Hematopoietic multipotent progenitor cell treated with erythropoietin and hydrocortisone succinate and interleukin-3 and kit ligand, for 15 days (in vitro differentiated cells): ENCODE measurements at regions not wholly inside any gene's neighbourhood (a gene's known extent, or its start where the extent isn't known, plus 50 kb on each side); places are given as distances from the start of the nearest gene placed in this dataset.
"Not testable (repeated sequence)": the region's sequence is repeated elsewhere in the genome, so short reads cannot be mapped to it uniquely, and the experiment has no call there.

Source experiments
- DNase-seq: peaks from one replicate; pipeline ENCODE4 v3.0.0-alpha.2; 2015; ENCODE audit warnings: low spot score

DNA sequence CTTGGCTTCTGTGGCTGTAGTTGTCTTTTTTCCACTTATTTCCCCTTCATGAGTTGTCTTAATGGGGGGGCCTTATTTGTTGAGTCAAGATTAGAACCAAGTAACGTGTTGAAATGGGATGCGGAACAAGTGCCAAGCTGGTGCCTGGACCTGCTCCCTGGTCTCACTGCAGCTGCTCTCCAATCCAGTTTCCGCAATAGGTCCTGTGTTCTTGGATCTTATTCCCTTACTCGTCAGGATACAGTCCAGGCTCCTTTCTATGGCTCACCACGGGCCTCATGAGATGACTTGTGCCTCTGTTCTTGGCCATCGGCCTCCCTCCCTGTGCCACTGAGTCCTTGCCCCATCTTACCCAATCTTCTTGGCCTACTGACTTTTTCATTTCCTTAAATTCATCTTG is 159.6 kb upstream of the CADM1 start:
- no peak for DNase-seq

DNA sequence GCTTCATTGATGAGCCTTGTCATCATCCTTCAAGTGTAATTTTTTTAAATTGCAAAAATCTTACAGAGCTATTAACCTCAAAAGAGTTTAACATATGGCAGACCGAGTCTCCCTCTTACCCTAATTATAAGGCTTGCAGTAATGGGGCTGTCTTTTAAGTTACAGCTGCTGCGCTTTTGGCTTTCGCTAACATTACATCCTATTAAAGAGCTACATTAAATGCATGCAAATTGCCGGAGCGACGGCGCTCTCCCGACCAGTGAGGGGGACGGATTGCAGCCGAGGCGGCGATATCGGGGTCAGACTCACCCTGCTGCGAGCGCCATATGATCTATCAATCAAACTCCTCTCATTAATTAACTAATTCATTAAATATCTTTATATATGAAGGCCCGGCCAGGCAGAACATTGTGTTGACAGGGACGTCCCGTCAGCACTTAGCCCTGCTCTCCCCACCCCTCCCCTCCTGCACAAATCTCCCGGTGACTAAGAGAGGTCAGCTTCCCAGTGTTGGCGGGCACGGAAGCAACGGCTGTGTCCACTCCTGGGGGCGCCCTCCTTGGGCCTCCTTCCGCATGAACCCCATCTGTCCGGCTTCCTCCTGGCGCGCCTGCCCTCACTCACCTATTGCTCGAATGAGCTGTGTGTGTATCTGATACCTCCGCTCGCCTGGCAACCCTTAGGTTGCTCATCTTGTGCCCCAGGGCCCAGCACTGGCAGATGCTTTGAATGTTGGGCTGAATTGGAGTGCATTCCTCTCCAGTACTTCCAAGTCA is 156.0 kb upstream of the CADM1 start:
- DNase-seq: no peak

DNA sequence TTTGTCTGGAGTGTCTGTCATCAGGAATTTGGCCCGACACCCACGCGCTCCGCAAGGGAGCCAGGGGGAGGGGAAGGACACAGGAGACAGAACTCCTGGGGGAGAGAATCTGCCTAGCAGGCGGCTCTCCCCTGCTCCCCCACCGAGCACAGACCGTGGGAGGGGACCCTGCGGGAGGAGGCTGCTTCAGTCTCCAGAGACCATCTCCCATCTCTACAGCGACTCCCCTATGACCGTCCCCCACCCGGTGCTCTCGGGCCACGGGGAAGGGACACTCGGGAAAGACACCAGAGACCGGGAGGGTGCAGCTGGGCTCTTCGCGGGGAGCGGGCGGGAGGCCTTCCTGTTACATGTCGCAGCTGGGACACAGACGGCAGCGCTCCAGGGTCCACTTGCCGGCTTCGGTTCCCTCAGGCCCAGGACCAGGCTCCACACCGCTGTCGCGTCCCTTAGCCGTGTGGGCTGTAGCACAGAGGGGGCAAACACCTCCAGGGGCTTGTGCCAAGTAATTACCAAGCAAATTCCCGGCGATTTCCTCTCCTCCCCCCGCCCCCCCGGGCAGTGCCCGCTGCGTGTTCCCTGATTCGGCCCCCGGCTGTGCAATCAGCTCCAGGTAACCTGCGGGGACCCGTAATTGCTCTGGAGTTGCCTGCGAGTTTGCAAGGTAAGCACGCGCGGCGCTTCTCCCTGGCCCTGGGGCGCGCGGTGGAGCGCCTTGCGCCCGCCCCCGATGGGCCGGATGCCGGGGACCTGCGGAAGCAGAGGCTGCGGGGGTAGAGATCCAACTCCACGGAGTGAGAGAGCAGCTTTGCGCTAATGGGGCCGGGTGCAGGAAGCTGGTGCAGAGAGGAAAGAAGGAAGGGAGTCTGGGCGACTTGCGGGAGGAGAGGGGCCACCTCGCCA is 155.1 kb upstream of the CADM1 start:
- DNase-seq: no peak

DNA sequence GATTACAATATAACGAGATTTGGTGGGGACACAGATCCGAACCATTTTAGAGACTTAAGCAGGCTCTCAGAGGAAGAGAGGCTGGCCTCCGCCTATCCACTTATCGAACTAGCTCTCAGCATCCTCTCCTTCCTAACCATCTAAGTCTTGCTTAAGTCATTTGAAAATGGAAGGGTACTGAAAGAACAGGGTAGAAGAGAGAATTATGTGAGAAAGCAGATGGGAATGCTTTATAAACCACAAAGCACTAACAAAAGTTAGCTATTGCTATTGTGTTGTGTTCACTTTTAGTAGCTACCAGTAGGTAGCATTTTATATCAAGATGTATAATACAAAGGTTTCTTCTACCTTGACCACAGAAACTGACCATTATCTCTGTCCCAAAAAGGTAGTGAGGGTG is 153.4 kb upstream of the CADM1 start:
- no peak for DNase-seq

DNA sequence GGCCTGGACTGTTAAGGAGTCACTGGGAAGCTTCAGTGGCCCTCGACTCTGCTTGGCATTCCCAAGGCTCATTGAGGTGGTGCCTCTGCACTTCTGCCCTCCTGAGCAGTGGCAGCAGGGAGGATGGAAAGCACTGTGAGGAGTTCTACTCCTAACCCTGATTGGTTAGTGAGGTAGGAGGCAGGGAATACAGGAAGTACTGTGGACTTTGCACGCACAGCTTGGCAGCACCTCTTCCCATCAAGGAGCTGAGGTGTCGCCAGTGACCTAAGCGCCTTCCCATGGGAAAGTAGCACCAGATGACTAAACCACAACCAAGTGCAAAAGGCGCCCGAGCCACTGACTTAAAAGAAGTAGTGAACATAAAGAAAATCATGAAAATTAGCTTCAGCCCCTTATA is 152.5 kb upstream of the CADM1 start:
- DNase-seq: no peak

DNA sequence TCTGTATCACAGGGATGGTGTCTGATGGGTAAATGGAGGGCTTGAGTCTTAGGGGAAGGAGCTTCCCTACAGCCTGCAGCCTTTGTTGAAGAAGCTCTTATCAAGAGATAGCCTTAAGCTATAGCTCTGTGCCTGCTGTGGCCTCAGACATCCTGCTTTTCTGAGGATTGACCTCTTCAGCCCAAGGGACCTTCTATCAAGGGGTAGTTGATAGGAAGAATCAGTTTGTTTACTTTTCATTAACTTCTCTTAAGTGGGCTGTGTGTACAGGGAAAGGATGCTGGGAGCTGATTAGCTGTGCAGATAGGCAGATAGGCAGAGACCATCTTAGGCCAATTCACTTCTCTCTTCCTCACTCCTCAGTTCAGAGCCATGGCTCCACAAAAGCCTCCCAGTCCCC is 151.8 kb upstream of the CADM1 start:
- no peak for DNase-seq

DNA sequence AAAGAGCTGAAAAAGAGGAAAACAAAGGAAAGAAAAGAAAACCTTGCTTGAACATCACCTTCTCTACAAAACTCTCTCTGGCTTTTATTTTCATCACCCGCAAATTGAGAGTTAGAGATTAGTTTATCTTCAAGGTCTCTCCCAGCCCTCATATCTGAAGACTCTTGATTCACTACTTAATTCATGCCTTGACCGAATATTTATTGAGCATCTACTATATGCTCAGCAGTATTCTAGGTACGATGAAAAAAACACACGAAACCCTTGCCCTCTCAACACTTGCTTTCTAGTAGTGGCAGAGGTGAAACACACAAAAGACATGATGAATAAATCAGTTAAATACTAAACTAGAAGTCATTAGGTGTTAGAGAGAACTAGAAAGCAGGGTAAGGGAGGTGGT is 150.6 kb upstream of the CADM1 start:
- DNase-seq: no peak

DNA sequence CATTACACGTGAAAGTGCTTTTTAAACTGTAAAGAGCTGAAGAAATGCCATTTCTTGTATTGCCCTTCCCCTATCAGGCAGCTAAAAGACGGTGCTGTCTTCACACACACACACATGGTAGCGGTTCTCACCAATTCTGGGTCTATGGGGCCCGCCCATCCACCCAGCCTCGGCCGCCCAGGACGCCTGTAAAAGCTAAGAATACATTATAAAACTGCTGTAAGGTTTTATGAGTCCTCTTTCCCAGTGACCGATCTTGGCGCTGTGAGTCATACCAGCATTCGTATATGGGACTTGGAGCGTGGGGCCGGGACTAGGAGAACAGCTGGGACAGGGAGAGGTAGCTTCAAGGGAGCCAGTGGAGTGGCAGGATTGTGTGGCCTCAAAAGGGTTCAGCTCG is 149.7 kb upstream of the CADM1 start:
- DNase-seq: no peak

DNA sequence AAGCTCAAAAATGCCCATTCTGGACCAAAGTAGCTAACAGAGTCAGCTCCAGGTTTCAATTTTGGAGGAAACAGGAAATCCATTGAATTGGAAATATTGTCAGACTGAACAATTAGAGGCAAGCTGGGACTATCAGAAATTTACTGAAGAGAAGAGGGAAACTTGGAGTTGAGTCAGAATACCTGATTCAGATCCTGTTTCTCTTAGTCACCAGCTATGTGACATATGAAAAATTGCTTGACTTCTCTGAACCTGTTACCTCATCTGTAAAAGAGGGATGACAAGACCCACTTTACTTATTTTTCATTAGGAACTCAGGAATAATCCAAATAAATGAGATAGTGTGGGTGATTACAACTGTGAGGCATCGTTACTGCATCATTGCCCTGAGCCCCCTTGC is 148.9 kb upstream of the CADM1 start:
- no peak for DNase-seq

DNA sequence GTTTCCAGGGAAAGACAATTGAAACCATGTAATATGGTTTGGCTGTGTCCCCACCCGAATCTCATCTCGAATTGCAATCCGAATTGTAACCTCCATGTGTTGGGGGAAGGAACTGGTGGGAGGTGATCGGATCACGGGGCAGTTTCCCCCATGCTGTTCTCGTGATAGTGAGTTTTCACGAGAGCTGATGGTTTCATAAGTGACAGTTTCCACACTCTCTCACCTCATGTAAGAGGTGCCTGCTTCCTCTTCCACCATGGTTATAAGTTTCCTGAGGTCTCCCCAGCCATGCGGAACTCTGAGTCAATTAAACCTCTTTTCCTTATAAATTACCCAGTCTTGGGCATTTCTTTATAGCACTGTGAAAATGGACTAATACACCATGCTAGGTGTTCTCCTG is 148.3 kb upstream of the CADM1 start:
- no peak for DNase-seq

DNA sequence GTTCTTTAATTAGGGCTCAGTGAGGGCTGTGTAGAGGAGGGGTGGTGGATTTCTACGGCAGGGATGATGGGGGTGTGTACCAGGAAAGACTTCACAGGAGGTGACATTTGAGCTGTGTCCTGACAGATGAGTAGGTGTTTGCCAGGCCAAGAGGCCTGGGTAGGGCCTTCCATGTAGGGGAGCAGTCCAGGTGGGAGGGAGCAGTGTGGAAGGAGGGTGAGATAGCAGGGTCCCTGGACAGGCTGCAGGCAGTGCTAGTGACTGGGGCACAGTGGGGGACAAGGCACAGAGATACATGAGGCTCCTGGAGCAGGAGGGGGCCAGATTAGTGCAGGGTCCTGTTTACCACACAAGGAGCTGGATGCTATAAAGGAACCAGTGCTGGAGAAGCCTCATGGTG is 147.9 kb upstream of the CADM1 start:
- no peak for DNase-seq

DNA sequence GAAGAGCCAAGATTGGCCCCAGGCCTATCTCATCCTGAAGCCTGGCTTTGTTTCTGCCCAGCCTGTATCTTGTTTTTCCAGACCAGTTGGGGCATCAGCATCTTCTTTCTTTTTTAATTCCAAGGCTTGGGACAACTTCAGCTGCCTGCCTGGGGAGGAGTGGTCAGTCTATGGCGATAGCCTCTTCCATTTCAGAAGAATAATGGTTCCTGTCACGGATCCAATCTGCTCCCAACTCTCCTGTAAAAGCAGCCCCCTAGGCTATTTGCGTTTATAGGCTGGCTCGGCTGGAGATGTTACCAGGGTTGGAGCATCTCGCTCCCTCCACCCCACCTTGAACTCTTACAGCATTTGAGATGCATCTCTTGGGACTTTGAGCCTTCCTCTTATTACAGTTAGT is 145.2 kb upstream of the CADM1 start:
- DNase-seq: no peak

DNA sequence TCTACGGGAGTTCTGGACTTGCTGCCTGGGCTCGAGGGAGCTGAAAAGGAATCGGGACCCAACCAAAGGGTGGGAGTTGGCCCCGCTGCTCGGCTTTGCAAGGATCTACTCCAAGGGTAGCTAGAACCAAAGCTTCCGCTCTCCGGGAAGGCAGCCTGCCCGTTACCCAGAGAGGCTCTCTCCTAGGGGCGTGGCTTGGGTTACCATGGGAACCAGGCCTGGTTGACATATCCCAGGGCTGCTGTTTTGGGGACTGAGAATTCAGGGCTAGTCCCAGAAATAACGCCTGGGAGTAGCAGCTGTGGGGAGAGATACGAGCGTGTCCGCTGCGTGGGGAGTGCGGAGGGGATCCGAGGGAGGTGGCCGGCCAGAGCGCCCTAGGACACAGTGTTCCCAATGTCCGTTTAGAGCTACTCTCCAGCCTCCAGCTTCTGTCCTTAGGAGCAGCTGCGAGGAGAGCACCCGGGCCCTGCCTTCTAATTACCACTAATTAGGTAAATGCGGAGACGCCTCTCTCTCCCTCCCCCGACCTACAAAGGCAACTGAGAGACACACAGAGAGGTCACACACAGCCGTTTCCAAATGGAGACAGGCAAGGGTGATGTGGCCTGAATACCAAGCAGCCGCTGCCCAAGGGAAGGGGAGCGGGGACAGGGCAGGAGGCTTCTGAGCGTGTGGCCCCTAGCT is 141.6 kb upstream of the CADM1 start:
- DNase-seq: no peak

DNA sequence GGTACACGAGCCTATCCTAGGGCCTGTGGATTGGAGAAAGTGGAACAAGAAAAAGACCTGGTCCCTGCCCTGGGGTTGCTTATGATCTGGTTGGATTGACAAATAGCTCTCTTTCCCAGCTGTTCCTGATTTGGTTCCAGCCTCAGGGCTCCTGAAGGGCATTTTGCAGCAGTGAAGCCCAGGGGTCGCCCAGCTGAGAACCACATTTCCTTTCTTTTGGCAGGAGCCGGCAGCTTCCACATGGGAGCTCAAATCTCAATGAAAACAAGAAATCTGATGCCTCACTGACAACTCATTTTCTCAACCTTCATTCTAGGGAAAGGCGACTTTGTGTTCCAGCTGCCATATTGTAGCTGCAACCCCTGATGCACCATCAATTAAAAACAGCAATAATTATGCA is 140.6 kb upstream of the CADM1 start:
- DNase-seq: no peak

DNA sequence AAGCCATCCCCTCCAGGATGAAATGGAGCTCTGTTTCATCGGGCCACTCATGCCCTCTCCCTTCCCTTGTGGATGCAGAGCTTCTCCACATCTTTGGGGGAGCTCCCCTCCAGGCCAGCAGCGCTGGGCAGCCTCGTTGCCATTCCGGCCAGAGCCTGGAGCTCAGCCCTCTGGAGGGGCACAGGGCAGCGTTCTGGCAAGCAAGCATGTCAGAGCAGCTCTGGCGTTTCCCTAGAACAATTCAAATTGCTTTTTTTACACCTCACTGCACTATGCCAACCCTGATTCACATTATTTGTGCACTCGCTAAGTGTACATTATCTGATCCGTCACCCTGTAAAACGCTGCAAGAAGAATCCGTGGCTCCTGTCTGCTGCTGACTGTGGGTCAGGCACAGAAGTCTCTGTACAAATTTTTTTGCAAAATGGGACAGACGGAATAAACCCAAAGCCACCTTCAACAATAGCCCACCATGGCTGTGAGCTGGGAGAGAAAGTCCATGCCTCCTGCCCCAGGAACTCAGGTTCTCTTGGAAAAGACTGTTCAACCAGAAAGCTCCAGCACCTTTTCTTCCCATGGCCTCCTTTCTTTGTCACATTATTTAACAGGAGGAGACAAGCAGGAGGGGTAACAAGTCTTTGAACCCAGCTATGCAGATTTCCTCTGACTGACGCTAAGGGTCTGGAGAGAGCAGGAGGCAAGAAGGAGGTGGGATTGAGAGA is 139.5 kb upstream of the CADM1 start:
- DNase-seq: no peak

DNA sequence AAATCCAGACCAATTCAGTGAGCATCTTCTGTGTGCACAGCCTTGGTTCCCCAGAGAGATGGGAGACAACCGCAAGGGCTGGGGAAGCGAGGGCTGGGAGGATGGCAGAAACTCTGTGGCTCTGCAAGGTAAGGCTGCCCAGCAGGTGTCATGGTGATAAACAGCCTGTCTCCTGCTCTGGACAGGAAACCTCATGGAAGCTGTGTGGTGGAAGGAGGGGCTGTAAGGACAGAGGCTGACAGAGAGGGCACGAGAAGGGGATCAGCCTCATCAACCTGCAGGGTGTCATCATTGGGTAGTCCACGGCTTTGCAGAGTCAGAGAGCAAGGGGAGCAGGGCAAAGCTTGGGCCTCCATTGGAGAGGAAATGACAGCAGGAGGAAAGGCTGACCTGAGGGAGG is 138.4 kb upstream of the CADM1 start:
- no peak for DNase-seq

DNA sequence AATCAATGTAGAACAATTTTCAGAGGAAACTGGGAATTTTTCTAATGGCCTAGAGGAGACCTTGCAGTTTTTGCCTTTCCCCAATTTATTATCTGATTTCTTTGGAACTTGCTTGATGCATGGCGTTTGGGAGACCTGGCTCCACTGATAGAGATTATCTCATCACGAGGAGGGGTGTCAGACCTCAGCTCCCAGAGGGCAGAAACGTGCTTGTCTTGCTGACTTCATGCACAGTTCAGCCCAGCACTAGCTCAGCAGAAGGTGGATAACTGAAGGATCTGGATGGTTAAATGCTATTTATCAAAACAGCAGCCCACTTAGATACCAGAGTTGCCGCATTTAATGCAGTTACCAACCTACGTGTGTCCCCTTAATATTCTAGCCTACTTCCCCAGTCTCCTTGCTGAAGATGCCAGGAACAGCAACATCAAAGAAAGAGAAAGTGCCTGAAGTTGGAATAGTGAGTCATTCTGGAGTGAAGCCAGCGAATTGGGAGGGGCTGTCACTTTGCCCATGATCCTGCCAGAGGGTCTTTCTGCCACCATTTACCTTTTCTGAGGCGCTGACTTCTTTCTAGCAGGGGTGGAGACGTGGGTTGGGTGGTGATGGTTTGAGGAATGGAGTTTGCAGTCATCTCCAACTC is 133.5 kb upstream of the CADM1 start:
- no peak for DNase-seq

DNA sequence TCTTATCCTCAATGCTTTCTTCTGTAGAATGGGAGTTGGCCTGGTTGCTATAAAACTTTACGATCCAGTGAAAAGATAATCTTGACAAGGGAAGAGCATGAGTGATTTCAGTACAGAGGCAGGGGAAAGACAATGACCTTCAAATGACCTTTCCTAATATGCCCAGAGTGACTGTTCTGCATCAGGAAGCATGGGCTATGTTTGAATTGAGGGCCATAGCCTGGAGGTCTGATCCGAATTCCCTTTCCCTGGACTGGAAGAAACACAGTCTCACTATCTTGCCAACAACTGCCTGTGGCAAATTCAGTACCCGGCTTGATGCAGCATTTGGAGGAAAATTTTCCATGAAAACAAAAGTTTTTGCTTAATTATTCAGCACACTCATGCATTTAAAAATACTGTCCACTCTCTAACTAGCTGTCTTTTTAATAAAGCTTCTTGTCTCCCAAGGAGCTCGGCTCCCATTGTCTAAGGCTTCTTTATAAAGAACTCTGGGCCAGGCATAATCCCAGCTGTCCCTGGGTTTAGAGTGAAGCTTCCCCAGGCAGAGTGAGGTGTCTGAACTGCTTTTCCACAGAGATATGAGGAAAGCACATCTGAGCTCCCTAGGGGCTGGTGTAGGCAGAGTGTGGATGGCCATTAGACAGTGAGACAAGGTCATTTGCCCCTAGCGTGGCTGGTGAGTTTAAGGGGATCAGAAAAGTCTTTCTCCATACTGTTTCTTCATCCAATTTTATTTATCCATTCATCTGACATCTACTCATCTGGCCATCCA is 132.7 kb upstream of the CADM1 start:
- DNase-seq: no peak

DNA sequence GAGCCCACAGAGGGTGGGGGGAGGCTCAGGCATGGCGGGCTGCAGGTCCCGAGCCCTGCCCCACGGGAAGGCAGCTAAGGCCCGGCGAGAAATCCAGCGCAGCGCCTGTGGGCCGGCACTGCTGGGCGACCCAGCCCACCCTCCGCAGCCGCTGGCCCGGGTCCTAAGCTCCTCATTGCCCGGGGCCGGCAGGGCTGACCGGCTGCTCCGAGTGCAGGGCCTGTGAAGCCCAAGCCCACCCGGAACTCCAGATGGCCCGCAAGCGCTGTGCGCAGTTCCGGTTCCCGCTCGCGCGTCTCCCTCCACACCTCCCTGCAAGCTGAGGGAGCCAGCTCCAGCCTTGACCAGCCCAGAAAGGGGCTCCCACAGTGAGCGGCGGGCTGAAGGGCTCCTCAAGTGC is 129.8 kb upstream of the CADM1 start:
- not testable (repeated sequence) for DNase-seq

DNA sequence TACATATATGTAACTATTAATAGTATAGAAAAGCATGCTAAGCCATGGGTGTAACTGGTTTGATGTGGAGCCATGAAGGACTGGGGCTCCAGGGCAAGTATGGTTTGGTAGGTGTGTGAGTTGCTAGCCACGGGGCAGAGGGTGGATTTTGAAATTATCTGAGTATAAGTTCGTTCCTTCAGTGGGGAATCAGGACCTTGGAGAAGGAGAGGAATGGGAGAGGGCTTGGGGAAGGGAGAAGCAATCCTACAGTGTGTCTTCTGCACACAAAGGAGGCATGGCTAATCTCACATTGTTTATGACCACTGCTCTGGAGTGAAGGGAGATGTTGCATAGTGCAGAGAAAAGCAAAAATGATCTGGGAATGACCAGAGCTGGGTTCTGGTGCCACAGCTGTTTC is 127.8 kb upstream of the CADM1 start:
- no peak for DNase-seq

DNA sequence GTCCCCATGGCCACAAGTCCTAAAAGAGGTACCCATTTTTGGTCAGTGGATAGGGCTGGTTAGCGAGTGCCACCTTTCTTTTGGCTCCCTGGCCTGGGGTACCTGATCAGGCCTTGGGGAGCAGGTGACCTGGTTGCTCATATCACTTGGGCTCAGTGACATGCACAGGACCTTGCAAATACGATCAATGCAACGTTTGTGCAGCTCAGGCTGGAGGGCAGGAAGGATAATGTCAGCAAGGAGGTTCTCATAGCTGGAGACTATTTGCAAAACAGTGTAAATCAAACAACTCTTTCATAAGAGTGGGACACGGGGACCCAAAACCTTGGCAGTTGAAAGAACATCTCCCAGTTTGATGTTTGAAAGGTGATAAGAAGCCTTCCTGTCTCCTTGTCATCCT is 127.4 kb upstream of the CADM1 start:
- no peak for DNase-seq
